ENCODE measurements at regions not wholly inside any gene's neighbourhood (a gene's known extent, or its start where the extent isn't known, plus 50 kb on each side); places are given as distances from the start of the nearest gene placed in this dataset.

DNA sequence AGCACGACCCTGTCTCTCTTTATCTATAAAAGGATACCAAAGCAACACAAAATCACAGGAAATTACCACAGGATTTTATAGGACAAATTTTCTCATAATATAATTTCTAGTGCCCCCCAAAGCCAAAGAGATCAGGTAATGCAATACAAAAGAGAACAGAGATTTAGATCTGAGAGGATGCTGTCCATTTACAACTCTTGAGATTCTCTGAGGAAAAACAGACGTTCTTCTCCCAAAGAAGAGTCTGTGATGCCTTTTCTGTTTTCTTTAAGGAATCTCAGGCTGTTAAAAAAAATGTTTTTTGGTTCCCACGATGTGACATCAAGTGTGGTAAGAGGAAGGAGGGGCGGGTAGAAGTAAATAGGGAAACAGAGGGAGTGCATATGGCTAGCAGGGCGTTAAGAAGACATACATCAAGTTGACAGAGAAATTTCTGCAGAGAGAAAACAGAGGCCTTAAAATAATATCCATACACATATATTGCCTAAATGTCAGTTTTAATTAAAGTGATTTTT lies 274.7 kb downstream of the YTHDC2 start:
- no peak overlapping the region for H3K27ac ChIP-seq (ENCODE audit: low read length)
- no peaks in the 10 kb centered on the region for H3K36me3 ChIP-seq (ENCODE audit: control insufficient read depth, insufficient read depth, low read length)
- H3K9me3 ChIP-seq (ENCODE audit: control insufficient read depth, insufficient read depth, low read length): no peaks in the 10 kb centered on the region
- H3K4me3 ChIP-seq (ENCODE audit: low read length): no peak overlapping the region
- no CpG with 5 or more reads among the region's 5 CpGs for WGBS (ENCODE audit: insufficient coverage, insufficient read length)
- DNase-seq (ENCODE audit: low read depth, low spot score): no peak
- H3K27me3 ChIP-seq (ENCODE audit: control insufficient read depth, insufficient read depth, low read length): no peaks in the 10 kb centered on the region
- H3K4me1 ChIP-seq (ENCODE audit: control insufficient read depth, insufficient read depth, low read length): no peaks in the 10 kb centered on the region

DNA sequence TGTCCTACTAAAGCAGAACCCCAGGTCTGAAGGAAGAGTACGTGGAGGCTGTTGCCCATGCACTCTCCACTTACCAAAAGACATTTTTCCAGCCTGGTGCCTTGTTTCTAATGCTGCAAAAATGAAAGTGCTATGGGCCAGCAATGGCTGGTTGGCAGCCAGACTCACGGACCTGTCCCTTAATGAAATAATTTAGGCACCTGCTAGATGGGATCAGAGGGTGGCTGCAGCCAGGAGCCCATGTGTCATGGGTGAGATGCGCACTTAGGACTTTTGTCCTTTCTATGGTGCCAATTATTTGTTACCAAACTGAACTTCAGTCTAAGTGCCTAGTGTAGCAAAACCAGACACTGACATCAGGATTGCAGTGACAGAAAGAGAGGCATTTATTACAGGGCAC lies 276.3 kb downstream of the YTHDC2 start:
- no peaks in the 10 kb centered on the region for H3K36me3 ChIP-seq (ENCODE audit: control insufficient read depth, insufficient read depth, low read length)
- H3K27me3 ChIP-seq (ENCODE audit: control insufficient read depth, insufficient read depth, low read length): no peaks in the 10 kb centered on the region
- no CpG with 5 or more reads among the region's 3 CpGs for WGBS (ENCODE audit: insufficient coverage, insufficient read length)
- no peak for DNase-seq (ENCODE audit: low read depth, low spot score)
- no peaks in the 10 kb centered on the region for H3K9me3 ChIP-seq (ENCODE audit: control insufficient read depth, insufficient read depth, low read length)
- H3K4me1 ChIP-seq (ENCODE audit: control insufficient read depth, insufficient read depth, low read length): no peaks in the 10 kb centered on the region
- H3K4me3 ChIP-seq (ENCODE audit: low read length): no peak overlapping the region
- H3K27ac ChIP-seq (ENCODE audit: low read length): no peak overlapping the region

DNA sequence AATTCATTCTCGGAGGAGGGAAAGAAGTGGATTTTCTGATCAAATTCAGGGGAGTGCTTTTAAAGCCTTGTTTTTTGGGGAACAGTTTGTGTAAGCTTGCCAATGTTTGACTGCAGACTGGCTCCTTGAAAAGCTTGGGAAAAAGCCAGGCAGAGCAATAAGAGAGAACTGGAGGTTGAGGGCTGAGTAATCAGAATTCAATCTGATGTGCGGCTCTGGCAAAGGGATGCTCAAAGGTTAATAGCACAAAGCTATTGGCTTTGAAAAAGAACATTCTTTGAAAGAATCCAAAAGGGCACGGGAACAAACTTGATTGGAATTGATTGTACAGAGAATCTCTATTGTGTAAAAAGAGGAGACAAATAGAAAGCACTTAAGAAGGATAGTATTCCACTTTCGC lies 279.3 kb downstream of the YTHDC2 start:
- Histone ChIP-seq H3K27ac (ENCODE audit: low read length) (no peak overlapping the region), H3K4me1 (ENCODE audit: control insufficient read depth, insufficient read depth, low read length) (no peaks in the 10 kb centered on the region), H3K9me3 (ENCODE audit: control insufficient read depth, insufficient read depth, low read length) (no peaks in the 10 kb centered on the region), H3K4me3 (ENCODE audit: low read length) (no peak overlapping the region), H3K36me3 (ENCODE audit: control insufficient read depth, insufficient read depth, low read length) (no peaks in the 10 kb centered on the region), H3K27me3 (ENCODE audit: control insufficient read depth, insufficient read depth, low read length) (no peaks in the 10 kb centered on the region)
- DNase-seq (ENCODE audit: low read depth, low spot score): no peak
- no CpG with 5 or more reads among the region's 4 CpGs for WGBS (ENCODE audit: insufficient coverage, insufficient read length)

DNA sequence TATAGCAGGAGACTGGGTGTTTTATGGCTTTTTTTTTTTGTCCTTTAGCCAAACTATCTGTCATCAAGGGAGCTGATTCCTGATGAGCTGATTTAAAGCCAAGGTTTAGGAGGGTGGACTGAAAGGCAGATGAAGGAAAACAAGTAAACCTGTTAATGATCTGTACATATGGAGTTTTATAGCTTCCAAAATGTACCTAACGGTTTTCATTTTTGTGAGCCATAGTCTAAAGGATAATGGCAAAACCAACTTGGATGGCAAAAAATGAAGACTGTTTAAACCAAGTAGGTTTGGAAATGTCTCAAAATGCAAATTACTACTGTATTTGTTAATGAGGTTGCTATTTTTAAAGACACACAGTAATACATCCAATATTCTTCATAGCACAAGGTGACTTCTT lies 281.5 kb downstream of the YTHDC2 start:
- WGBS (ENCODE audit: insufficient coverage, insufficient read length): no CpG with 5 or more reads among the region's 1 CpG
- H3K36me3 ChIP-seq (ENCODE audit: control insufficient read depth, insufficient read depth, low read length): no peaks in the 10 kb centered on the region
- no peak overlapping the region for H3K27ac ChIP-seq (ENCODE audit: low read length)
- H3K4me1 ChIP-seq (ENCODE audit: control insufficient read depth, insufficient read depth, low read length): no peaks in the 10 kb centered on the region
- H3K27me3 ChIP-seq (ENCODE audit: control insufficient read depth, insufficient read depth, low read length): no peaks in the 10 kb centered on the region
- no peaks in the 10 kb centered on the region for H3K9me3 ChIP-seq (ENCODE audit: control insufficient read depth, insufficient read depth, low read length)
- no peak overlapping the region for H3K4me3 ChIP-seq (ENCODE audit: low read length)
- DNase-seq (ENCODE audit: low read depth, low spot score): no peak

DNA sequence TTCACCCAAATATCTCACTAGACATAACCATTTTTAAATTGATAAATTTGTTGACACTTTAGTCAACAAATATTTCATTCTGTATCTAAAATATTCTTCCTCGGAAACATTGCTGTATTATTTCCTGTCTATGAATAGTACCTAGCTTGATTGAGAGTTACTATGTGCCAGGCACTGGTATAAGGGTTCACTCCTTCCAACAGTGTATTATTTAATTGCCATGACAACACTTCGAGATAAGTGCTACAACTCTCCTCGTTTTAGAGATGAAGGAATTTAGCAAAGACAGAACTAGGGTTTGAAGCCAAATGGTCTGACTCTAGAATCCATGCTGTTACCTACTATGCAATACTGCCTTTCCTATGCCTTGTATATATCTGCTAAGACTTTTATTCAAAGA lies 287.2 kb downstream of the YTHDC2 start:
- Histone ChIP-seq H3K36me3 (ENCODE audit: control insufficient read depth, insufficient read depth, low read length) (no peaks in the 10 kb centered on the region), H3K27me3 (ENCODE audit: control insufficient read depth, insufficient read depth, low read length) (no peaks in the 10 kb centered on the region), H3K27ac (ENCODE audit: low read length) (no peak overlapping the region), H3K4me1 (ENCODE audit: control insufficient read depth, insufficient read depth, low read length) (no peaks in the 10 kb centered on the region), H3K9me3 (ENCODE audit: control insufficient read depth, insufficient read depth, low read length) (no peaks in the 10 kb centered on the region), H3K4me3 (ENCODE audit: low read length) (no peak overlapping the region)
- no CpG with 5 or more reads among the region's 3 CpGs for WGBS (ENCODE audit: insufficient coverage, insufficient read length)
- DNase-seq (ENCODE audit: low read depth, low spot score): no peak

DNA sequence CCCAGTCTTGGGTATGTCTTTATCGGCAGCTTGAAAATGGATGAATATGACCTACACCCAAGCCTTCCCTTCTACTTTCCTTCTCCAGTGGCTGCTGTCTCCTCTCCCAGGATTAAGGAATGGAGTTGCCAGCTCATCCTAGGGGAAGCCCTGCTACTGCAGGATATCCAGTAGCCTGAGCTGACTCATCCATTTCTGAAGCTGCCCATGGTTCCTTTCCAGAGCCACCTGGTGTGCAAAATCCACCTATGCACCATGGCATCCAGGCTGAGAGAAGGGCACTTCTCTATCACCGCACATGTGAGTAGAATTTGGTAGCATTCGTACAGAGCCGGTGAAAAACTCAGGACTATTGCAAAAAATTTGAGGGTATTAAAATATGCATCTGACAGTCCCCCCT lies 290.8 kb downstream of the YTHDC2 start:
- no CpG with 5 or more reads among the region's 4 CpGs for WGBS (ENCODE audit: insufficient coverage, insufficient read length)
- Histone ChIP-seq H3K36me3 (ENCODE audit: control insufficient read depth, insufficient read depth, low read length) (no peaks in the 10 kb centered on the region), H3K27ac (ENCODE audit: low read length) (no peak overlapping the region), H3K4me1 (ENCODE audit: control insufficient read depth, insufficient read depth, low read length) (no peaks in the 10 kb centered on the region), H3K4me3 (ENCODE audit: low read length) (no peak overlapping the region), H3K27me3 (ENCODE audit: control insufficient read depth, insufficient read depth, low read length) (no peaks in the 10 kb centered on the region), H3K9me3 (ENCODE audit: control insufficient read depth, insufficient read depth, low read length) (no peaks in the 10 kb centered on the region)
- no peak for DNase-seq (ENCODE audit: low read depth, low spot score)

DNA sequence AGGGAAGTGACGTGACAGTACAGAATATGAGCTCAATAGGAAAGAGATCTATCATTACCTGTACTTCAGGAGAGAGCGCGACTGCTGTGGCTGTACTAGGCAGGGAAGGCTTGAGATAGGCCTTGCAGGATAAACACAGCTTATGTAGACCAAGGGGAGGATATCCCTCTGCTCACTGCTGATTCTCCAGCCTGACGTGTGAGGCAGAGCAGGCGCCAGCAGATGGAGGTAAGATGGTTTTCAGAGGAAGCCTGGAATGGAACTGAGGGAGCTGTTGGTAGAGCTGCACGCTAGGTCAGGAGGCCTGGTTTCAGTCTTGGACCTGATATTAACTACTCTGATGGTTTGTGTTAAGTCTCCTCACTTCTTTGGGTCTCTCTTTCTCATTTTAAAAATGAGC lies 291.4 kb downstream of the YTHDC2 start:
- no peak overlapping the region for H3K27ac ChIP-seq (ENCODE audit: low read length)
- no peak for DNase-seq (ENCODE audit: low read depth, low spot score)
- H3K27me3 ChIP-seq (ENCODE audit: control insufficient read depth, insufficient read depth, low read length): no peaks in the 10 kb centered on the region
- no CpG with 5 or more reads among the region's 6 CpGs for WGBS (ENCODE audit: insufficient coverage, insufficient read length)
- H3K9me3 ChIP-seq (ENCODE audit: control insufficient read depth, insufficient read depth, low read length): no peaks in the 10 kb centered on the region
- no peaks in the 10 kb centered on the region for H3K36me3 ChIP-seq (ENCODE audit: control insufficient read depth, insufficient read depth, low read length)
- no peak overlapping the region for H3K4me3 ChIP-seq (ENCODE audit: low read length)
- H3K4me1 ChIP-seq (ENCODE audit: control insufficient read depth, insufficient read depth, low read length): no peaks in the 10 kb centered on the region

DNA sequence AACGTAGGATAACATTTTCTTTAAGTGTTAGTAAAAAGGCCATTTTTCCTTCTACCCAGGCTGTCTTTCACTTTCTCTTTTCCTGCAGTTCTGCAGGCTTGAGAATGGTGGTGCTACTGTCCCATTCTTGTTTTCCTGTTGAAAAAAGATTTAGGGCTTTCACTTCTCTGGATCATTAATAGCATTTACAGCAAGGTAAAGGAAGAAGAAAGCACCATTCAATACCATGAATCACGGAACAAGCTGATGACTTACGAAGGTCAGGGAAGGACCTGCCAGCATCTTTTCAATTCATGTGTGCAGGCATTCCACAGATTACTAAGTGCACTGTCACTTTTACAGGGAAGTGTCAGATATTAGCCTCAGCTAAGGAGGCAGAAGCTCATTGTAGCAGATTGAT lies 292.8 kb downstream of the YTHDC2 start:
- no peaks in the 10 kb centered on the region for H3K36me3 ChIP-seq (ENCODE audit: control insufficient read depth, insufficient read depth, low read length)
- no peak overlapping the region for H3K27ac ChIP-seq (ENCODE audit: low read length)
- H3K4me1 ChIP-seq (ENCODE audit: control insufficient read depth, insufficient read depth, low read length): no peaks in the 10 kb centered on the region
- no peaks in the 10 kb centered on the region for H3K27me3 ChIP-seq (ENCODE audit: control insufficient read depth, insufficient read depth, low read length)
- WGBS (ENCODE audit: insufficient coverage, insufficient read length): no CpG with 5 or more reads among the region's 3 CpGs
- H3K9me3 ChIP-seq (ENCODE audit: control insufficient read depth, insufficient read depth, low read length): no peaks in the 10 kb centered on the region
- no peak overlapping the region for H3K4me3 ChIP-seq (ENCODE audit: low read length)
- DNase-seq (ENCODE audit: low read depth, low spot score): no peak

DNA sequence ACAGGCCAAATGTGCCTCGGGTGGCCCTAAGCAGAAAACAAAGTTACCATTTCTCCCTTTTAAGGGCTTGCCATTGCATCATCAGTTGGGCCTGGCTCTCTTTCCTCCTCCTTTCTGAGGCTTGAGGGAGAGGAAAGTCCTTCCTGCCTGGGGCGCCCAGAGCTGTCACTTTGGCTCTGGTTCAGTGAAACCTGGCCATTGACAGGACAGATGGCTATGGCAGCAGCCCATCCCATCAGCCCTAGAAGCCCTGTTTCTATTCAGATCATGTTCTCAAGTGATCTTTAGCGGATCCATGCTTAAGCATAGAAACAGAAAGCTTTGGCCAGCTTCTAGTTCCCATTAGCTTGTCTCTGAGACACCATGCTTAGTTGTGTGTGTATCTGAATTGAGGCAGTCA lies 293.4 kb downstream of the YTHDC2 start:
- H3K27ac ChIP-seq (ENCODE audit: low read length): no peak overlapping the region
- no peaks in the 10 kb centered on the region for H3K9me3 ChIP-seq (ENCODE audit: control insufficient read depth, insufficient read depth, low read length)
- no peak overlapping the region for H3K4me3 ChIP-seq (ENCODE audit: low read length)
- no peaks in the 10 kb centered on the region for H3K27me3 ChIP-seq (ENCODE audit: control insufficient read depth, insufficient read depth, low read length)
- H3K36me3 ChIP-seq (ENCODE audit: control insufficient read depth, insufficient read depth, low read length): no peaks in the 10 kb centered on the region
- no peaks in the 10 kb centered on the region for H3K4me1 ChIP-seq (ENCODE audit: control insufficient read depth, insufficient read depth, low read length)
- WGBS (ENCODE audit: insufficient coverage, insufficient read length): no CpG with 5 or more reads among the region's 3 CpGs
- DNase-seq (ENCODE audit: low read depth, low spot score): no peak

DNA sequence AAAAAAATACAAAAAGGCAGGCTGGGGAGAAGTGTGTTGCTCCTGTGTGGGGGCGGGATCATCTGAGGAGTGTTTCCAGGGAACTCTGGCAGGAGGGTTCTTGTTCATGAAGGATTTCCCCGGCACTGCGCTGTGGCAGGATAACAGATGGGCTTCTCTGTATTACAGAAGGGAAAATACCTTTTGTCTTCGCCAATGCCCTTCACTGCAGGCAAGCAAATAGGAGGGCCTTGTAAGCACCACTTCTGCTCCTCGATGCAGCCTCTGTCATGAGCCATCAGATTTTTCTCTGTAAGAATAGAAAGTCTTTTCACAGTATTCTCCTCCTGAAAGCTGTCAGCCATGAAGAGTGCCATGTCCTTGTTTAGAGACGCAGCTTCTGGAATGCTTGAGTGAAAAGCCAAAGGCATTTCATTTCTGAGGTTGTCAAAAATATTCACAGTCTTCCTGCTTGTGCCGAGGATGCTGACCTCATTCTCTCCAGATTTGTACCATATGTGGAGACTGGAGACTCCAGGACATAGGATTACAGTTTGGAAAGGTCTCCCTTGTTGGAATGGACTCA lies 294.0 kb downstream of the YTHDC2 start:
- Histone ChIP-seq H3K36me3 (ENCODE audit: control insufficient read depth, insufficient read depth, low read length) (no peaks in the 10 kb centered on the region), H3K27ac (ENCODE audit: low read length) (no peak overlapping the region), H3K4me1 (ENCODE audit: control insufficient read depth, insufficient read depth, low read length) (no peaks in the 10 kb centered on the region), H3K4me3 (ENCODE audit: low read length) (no peak overlapping the region), H3K27me3 (ENCODE audit: control insufficient read depth, insufficient read depth, low read length) (no peaks in the 10 kb centered on the region), H3K9me3 (ENCODE audit: control insufficient read depth, insufficient read depth, low read length) (no peaks in the 10 kb centered on the region)
- DNase-seq (ENCODE audit: low read depth, low spot score): no peak
- no CpG with 5 or more reads among the region's 7 CpGs for whole genome bisulfite sequencing (ENCODE audit: insufficient coverage, insufficient read length)

DNA sequence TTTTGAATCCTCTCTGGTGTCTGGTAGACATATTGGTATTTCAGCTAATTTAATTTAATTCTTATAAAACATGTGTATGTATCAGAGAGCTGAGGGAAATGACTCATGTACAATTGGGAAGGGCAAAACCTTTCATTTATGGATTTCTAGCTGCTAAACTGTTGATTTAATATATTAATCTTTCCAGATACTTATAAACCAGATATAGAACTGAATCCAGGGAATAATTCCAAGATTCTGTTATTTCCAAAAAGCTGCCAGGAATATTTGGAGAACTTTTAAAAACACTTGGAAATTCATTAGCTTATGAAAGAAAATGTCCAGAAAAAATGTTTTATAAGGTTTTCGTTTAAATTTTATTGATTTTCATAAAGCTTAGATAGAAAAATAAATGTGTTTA lies 295.5 kb downstream of the YTHDC2 start:
- no peak for DNase-seq (ENCODE audit: low read depth, low spot score)
- Histone ChIP-seq H3K9me3 (ENCODE audit: control insufficient read depth, insufficient read depth, low read length) (no peaks in the 10 kb centered on the region), H3K4me1 (ENCODE audit: control insufficient read depth, insufficient read depth, low read length) (no peaks in the 10 kb centered on the region), H3K36me3 (ENCODE audit: control insufficient read depth, insufficient read depth, low read length) (no peaks in the 10 kb centered on the region), H3K27me3 (ENCODE audit: control insufficient read depth, insufficient read depth, low read length) (no peaks in the 10 kb centered on the region), H3K27ac (ENCODE audit: low read length) (no peak overlapping the region), H3K4me3 (ENCODE audit: low read length) (no peak overlapping the region)
- 100% methylated on average over 1 of the region's 1 CpG for WGBS (ENCODE audit: insufficient coverage, insufficient read length)

Data from iPS DF 6.9 (cell line).